ENCODE measurements at regions not wholly inside any gene's neighbourhood (a gene's known extent, or its start where the extent isn't known, plus 50 kb on each side); places are given as distances from the start of the nearest gene placed in this dataset.

- no peak for TF ChIP-seq CTCF (IDR thresholded peaks at IDR 0.05)
These were observed 345.9 kb upstream of the NOCT start for GRCh38 chr4:138669479-138670315.

DNA sequence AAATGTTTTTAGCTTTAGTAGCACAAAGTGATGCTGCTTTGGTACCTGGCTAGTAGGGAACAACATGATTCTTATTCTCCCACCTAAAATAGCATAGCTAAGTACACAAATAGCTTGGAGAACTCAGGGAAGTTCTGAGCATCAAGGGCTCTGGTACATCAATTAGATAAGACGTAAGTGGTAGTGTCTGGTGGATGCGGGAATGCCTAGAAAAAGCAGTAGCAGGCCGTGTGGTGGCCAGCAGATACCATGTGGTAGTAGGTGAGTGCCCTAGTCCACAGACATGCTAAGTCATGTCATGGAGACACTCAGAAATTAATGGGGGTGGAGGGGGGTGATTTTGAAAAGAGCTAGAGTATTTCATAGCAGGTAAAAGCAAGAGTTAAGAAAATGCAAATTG is 347.3 kb upstream of the NOCT start:
- TF ChIP-seq CTCF (IDR thresholded peaks at IDR 0.05): no peak

- TF ChIP-seq CTCF (IDR thresholded peaks at IDR 0.05): no peak
These were observed 349.2 kb upstream of the NOCT start for GRCh38 chr4:138666366-138666765.

DNA sequence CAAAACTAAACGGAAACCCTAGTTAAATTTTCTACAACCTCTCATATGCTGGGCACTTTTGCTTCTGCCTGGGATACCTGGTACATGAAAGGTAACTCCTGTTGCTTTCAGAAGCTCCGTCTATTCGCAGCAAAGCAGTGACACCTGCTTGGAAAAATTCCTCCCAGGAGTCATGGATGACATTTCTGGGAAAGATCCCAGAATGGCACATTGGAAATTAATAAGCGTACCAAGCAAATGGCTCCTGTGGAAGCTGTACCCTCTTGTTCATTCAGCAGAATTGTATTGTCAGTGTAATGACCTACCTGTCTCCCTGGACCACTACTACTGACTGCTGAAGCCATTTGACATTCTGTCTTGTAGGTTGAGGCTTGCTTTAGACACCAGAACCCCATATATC is 349.7 kb upstream of the NOCT start:
- TF ChIP-seq CTCF (IDR thresholded peaks at IDR 0.05): no peak

- no peak for TF ChIP-seq CTCF (IDR thresholded peaks at IDR 0.05)
These were observed 351.7 kb upstream of the NOCT start for GRCh38 chr4:138663883-138664282.

GRCh38 chr4:138659812-138660316 is 355.7 kb upstream of the NOCT start:
- TF ChIP-seq CTCF (IDR thresholded peaks at IDR 0.05): no peak

GRCh38 chr4:138659037-138659811 is 356.4 kb upstream of the NOCT start:
- no peak for TF ChIP-seq CTCF (IDR thresholded peaks at IDR 0.05)

Measured in LNCAP (cell line).